GM23248 (cell line): ENCODE measurements at regions not wholly inside any gene's neighbourhood (a gene's known extent, or its start where the extent isn't known, plus 50 kb on each side); places are given as distances from the start of the nearest gene placed in this dataset.

ENCODE experiments used
- EZH2 ChIP-seq: fragments of 200-600 bp; sonication (generic); IDR thresholded peaks from 2 replicates; pipeline ENCODE4 v1.6.1; 2018; ENCODE audit warnings: antibody characterized with exemption, mild to moderate bottlenecking; ENCODE audit not compliant: insufficient read depth, poor library complexity, severe bottlenecking
- EZH2phosphoT487 ChIP-seq: fragments of 200-600 bp; sonication (generic); IDR thresholded peaks from 2 replicates; pipeline ENCODE4 v1.6.1; 2018; ENCODE audit warnings: antibody characterized with exemption, moderate library complexity, mild to moderate bottlenecking, low read depth; ENCODE audit not compliant: insufficient read depth

DNA sequence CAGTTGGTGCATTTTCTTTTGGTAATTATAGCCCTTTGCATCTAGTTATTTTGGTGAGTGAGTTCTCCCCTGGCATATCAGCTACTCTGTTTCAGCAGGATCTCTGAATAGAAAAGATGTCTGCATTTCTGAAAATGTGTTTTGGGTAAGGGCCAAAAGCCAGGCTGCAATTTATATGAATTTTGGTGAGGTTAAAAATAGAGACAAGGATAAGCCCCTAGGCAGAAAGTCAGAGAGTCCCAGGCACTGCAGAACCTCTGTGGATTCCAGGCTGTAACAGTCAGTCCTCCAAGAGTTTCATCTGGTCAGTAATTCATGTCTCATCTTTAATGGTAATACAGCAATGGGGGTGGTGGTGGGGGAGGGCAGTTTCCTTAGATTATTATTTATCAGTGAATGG lies 53.0 kb downstream of the HDGFL1 start:
- TF ChIP-seq EZH2 (no peak), EZH2phosphoT487 (no peak)
